Transverse colon (tissue), 4 donors: ENCODE measurements at regions not wholly inside any gene's neighbourhood (a gene's known extent, or its start where the extent isn't known, plus 50 kb on each side); places are given as distances from the start of the nearest gene placed in this dataset.

Source experiments
- DNase-seq: peaks from one replicate; pipeline ENCODE4 v3.0.0-alpha.2; 2019
- H3K27ac ChIP-seq, 4 donors: fragments of 200-600 bp; sonication (generic); 2 replicates each; pipeline ENCODE4 v1.5.1; 2016 to 2018; ENCODE audit warnings: inconsistent platforms in 4 of 4
- H3K27me3 ChIP-seq: fragments of 200-600 bp; sonication (generic); 2 replicates; pipeline ENCODE4 v1.5.1; 2017; ENCODE audit warnings: inconsistent platforms
- H3K36me3 ChIP-seq, 4 donors: fragments of 200-600 bp; sonication (generic); 2 replicates each; pipeline ENCODE4 v1.5.1; 2017 to 2019; ENCODE audit warnings: inconsistent platforms in 4 of 4
- H3K4me1 ChIP-seq, 4 donors: fragments of 200-600 bp; sonication (generic); 2 replicates each; pipeline ENCODE4 v1.5.1; 2017 to 2020; ENCODE audit warnings: inconsistent platforms in 4 of 4
- H3K4me3 ChIP-seq, 4 donors: fragments of 200-600 bp; sonication (generic); 1 replicate in 1 of 4; 2 replicates in 3 of 4; pipeline versions ENCODE4 v1.5.1 to v1.6.1; 2017 to 2019; ENCODE audit warnings: inconsistent platforms in 4 of 4
- H3K9me3 ChIP-seq, 2 donors: fragments of 200-600 bp; sonication (generic); 2 replicates each; pipeline ENCODE4 v1.5.1; 2017 to 2019; ENCODE audit warnings: inconsistent platforms in 2 of 2
- CTCF ChIP-seq, 5 experiments: fragments of 200-600 bp in 3 of 5; fragments of 450-650 bp in 2 of 5; sonication (generic) in 3 of 5; IDR thresholded peaks; 1 replicate in 2 of 5; 2 replicates in 3 of 5; pipeline ENCODE4 v1.5.1; 2016 to 2017; ENCODE audit warnings: antibody characterized with exemption in 5 of 5, inconsistent platforms in 3 of 5, mild to moderate bottlenecking in 2 of 5, moderate library complexity in 1 of 5
- EP300 ChIP-seq: sonication (generic); formaldehyde crosslinking; IDR thresholded peaks from one replicate; pipeline ENCODE4 v1.6.1; 2017; ENCODE audit warnings: antibody characterized with exemption, low read depth
- POLR2A ChIP-seq: fragments of 450-650 bp; IDR thresholded peaks from one replicate; pipeline ENCODE4 v1.6.1; 2016; ENCODE audit warnings: antibody characterized with exemption, mild to moderate bottlenecking, moderate library complexity
- POLR2AphosphoS5 ChIP-seq, 3 donors: sonication (generic); formaldehyde crosslinking; IDR thresholded peaks; one replicate each; pipeline ENCODE4 v1.6.1; 2016; ENCODE audit warnings: antibody characterized with exemption in 3 of 3
- WGBS, 2 donors: methylation state at CpG; one replicate each; pipeline ENCODE4 v1.1.5; 2018; ENCODE audit warnings: low coverage in 1 of 2; 5-methylcytosine and 5-hydroxymethylcytosine counted together
- in situ Hi-C, 4 donors: fragments of 200-750 bp; cut with MboI; loops; one replicate each; pipeline versions ENCODE4 v1.15.0 to v1.15.1; 2017; ENCODE audit warnings: low sequenced_read_pairs in 3 of 4, low pct_ligation_motif_present in 1 of 4, low pct_unique_long_range_greater_than_20kb in 1 of 4
- intact Hi-C: fragments of 100-400 bp; cut with DNase I; formaldehyde crosslinking; loops from one replicate; pipeline ENCODE4 v1.15.1; 2023; ENCODE audit warnings: low total_unique reads

- H3K4me3 ChIP-seq: no peak overlapping the region
- peaks cover 76% of the 10 kb centered on the region for H3K27me3 ChIP-seq
- H3K9me3 ChIP-seq: no peaks in the 10 kb centered on the region
- peaks cover 0 to 8% (median 4%) of the 10 kb centered on the region in 4 donors for H3K4me1 ChIP-seq
- no peaks in the 10 kb centered on the region for H3K36me3 ChIP-seq
- intact Hi-C loops: no loop called here
- TF ChIP-seq POLR2AphosphoS5 (IDR thresholded peaks at IDR 0.05) (no peak), EP300 (no peak)
- H3K27ac ChIP-seq: no peak overlapping the region
- in situ Hi-C loops: no loop called here
- WGBS, 2 donors: 7 to 17% methylated on average over 3 to 66 of the region's 76 CpGs
- DNase-seq: no peak
These were observed 192.7 kb downstream of the BUD13 start for GRCh38 chr11:116579857-116580727.

GRCh38 chr11:116579031-116579653, 193.6 kb downstream of the BUD13 start:
- H3K4me3 ChIP-seq: no peak overlapping the region
- no peak overlapping the region for H3K27ac ChIP-seq
- DNase-seq: no peak
- no peaks in the 10 kb centered on the region for H3K36me3 ChIP-seq
- TF ChIP-seq POLR2AphosphoS5 (IDR thresholded peaks at IDR 0.05) (no peak), POLR2A (no peak), EP300 (no peak), CTCF (IDR thresholded peaks at IDR 0.05) (no peak)
- 24% methylated on average over 9 of the region's 9 CpGs; no CpG with 5 or more reads in 1 of the 2 donors for WGBS, 2 donors
- intact Hi-C loops: no loop called here
- H3K4me1 ChIP-seq: peaks cover 0 to 8% (median 4%) of the 10 kb centered on the region in 4 donors
- peaks cover 67% of the 10 kb centered on the region for H3K27me3 ChIP-seq
- in situ Hi-C loops: no loop called here
- H3K9me3 ChIP-seq: no peaks in the 10 kb centered on the region

- Histone ChIP-seq H3K4me3 (no peak overlapping the region), H3K4me1 (peaks cover 0 to 8% (median 4%) of the 10 kb centered on the region in 4 donors), H3K27ac (no peak overlapping the region), H3K27me3 (peaks cover 56% of the 10 kb centered on the region), H3K9me3 (no peaks in the 10 kb centered on the region), H3K36me3 (no peaks in the 10 kb centered on the region)
- DNase-seq: no peak
- intact Hi-C loops (no loop called here), in situ Hi-C loops (no loop called here)
- no peak for TF ChIP-seq POLR2A
- TF ChIP-seq EP300: no peak
- TF ChIP-seq CTCF (IDR thresholded peaks at IDR 0.05): no peak
- TF ChIP-seq POLR2AphosphoS5 (IDR thresholded peaks at IDR 0.05): no peak
- WGBS, 2 donors: 66 to 80% methylated on average over 3 of the region's 3 CpGs
These were observed 194.8 kb downstream of the BUD13 start for GRCh38 chr11:116577956-116578355.

- no peak overlapping the region for H3K27ac ChIP-seq
- in situ Hi-C loops: no loop called here
- peaks cover 0 to 8% (median 4%) of the 10 kb centered on the region in 4 donors for H3K4me1 ChIP-seq
- H3K4me3 ChIP-seq: no peak overlapping the region
- no peak for TF ChIP-seq POLR2AphosphoS5 (IDR thresholded peaks at IDR 0.05)
- no peak for TF ChIP-seq EP300
- TF ChIP-seq CTCF (IDR thresholded peaks at IDR 0.05): no peak
- no peak for TF ChIP-seq POLR2A
- H3K9me3 ChIP-seq: no peaks in the 10 kb centered on the region
- DNase-seq: no peak
- H3K27me3 ChIP-seq: peaks cover 51% of the 10 kb centered on the region
- intact Hi-C loops: no loop called here
- 35% methylated on average over 4 of the region's 4 CpGs; no CpG with 5 or more reads in 1 of the 2 donors for WGBS, 2 donors
- H3K36me3 ChIP-seq: no peaks in the 10 kb centered on the region
These were observed 195.5 kb downstream of the BUD13 start for GRCh38 chr11:116577273-116577672.
